Trophoblast cell (in vitro differentiated cells and primary cell): ENCODE measurements at regions not wholly inside any gene's neighbourhood (a gene's known extent, or its start where the extent isn't known, plus 50 kb on each side); places are given as distances from the start of the nearest gene placed in this dataset.
A peak's percentile ranks its signal among the peaks of the same experiment; 100 is the strongest.
"Not testable (repeated sequence)": the region's sequence is repeated elsewhere in the genome, so short reads cannot be mapped to it uniquely, and the experiment has no call there.

Experiments used
- DNase-seq, 2 donors: peaks; one replicate each; pipeline ENCODE4 v3.0.0-alpha.2; 2016
- H2AFZ ChIP-seq: 2 replicates; pipeline ENCODE4 v1.6.1; 2013; ENCODE audit warnings: low read length, moderate library complexity, mild to moderate bottlenecking; ENCODE audit not compliant: insufficient read depth, poor library complexity
- H2AK5ac ChIP-seq: 2 replicates; pipeline ENCODE4 v1.6.1; 2013; ENCODE audit warnings: mild to moderate bottlenecking, low read length
- H2BK120ac ChIP-seq: 2 replicates; pipeline ENCODE4 v1.6.1; 2013; ENCODE audit warnings: low read length, mild to moderate bottlenecking, moderate library complexity; ENCODE audit not compliant: insufficient read depth, poor library complexity
- H2BK12ac ChIP-seq: 2 replicates; pipeline ENCODE4 v1.6.1; 2013; ENCODE audit warnings: mild to moderate bottlenecking, low read length, moderate library complexity
- H2BK5ac ChIP-seq: 2 replicates; pipeline ENCODE4 v1.6.1; 2013; ENCODE audit warnings: low read length, low read depth, moderate library complexity, mild to moderate bottlenecking; ENCODE audit not compliant: poor library complexity
- H3K14ac ChIP-seq: 2 replicates; pipeline ENCODE4 v1.6.1; 2013; ENCODE audit warnings: mild to moderate bottlenecking, low read length
- H3K18ac ChIP-seq: 2 replicates; pipeline ENCODE4 v1.6.1; 2013; ENCODE audit warnings: mild to moderate bottlenecking, low read length
- H3K23ac ChIP-seq: 2 replicates; pipeline ENCODE4 v1.6.1; 2013; ENCODE audit warnings: low read length
- H3K27ac ChIP-seq: 2 replicates; pipeline ENCODE4 v1.5.1; 2013; ENCODE audit warnings: low read depth, mild to moderate bottlenecking, inconsistent platforms, low read length, moderate library complexity
- H3K27me3 ChIP-seq: 2 replicates; pipeline ENCODE4 v1.6.1; 2013; ENCODE audit warnings: inconsistent platforms, mild to moderate bottlenecking, low read length, moderate library complexity; ENCODE audit not compliant: insufficient read depth
- H3K36me3 ChIP-seq, 2 experiments: 1 replicate in 1 of 2; 2 replicates in 1 of 2; pipeline ENCODE4 v1.6.1; 2013; ENCODE audit warnings: low read length in 2 of 2, mild to moderate bottlenecking in 2 of 2, moderate library complexity in 1 of 2; ENCODE audit not compliant: insufficient read depth in 2 of 2, control insufficient read depth in 1 of 2
- H3K4ac ChIP-seq: 2 replicates; pipeline ENCODE4 v1.6.1; 2013; ENCODE audit warnings: low read depth, mild to moderate bottlenecking, low read length, moderate library complexity
- H3K4me1 ChIP-seq, 2 experiments: 1 replicate in 1 of 2; 2 replicates in 1 of 2; pipeline ENCODE4 v1.6.1; 2013; ENCODE audit warnings: low read length in 2 of 2, mild to moderate bottlenecking in 2 of 2, moderate library complexity in 1 of 2; ENCODE audit not compliant: insufficient read depth in 2 of 2, control insufficient read depth in 1 of 2
- H3K4me2 ChIP-seq: 2 replicates; pipeline ENCODE4 v1.6.1; 2013; ENCODE audit warnings: inconsistent platforms, mild to moderate bottlenecking, low read length, moderate library complexity
- H3K4me3 ChIP-seq: 2 replicates; pipeline ENCODE4 v1.5.1; 2013; ENCODE audit warnings: mild to moderate bottlenecking, low read depth, low read length, inconsistent platforms
- H3K79me1 ChIP-seq: one replicate; pipeline ENCODE4 v1.6.1; 2013; ENCODE audit warnings: low read length
- H3K79me2 ChIP-seq: 2 replicates; pipeline ENCODE4 v1.6.1; 2013; ENCODE audit warnings: low read length, mild to moderate bottlenecking; ENCODE audit not compliant: control insufficient read depth, insufficient read depth, poor library complexity
- H3K9ac ChIP-seq: 2 replicates; pipeline ENCODE4 v1.6.1; 2013; ENCODE audit warnings: mild to moderate bottlenecking, low read length
- H3K9me3 ChIP-seq: 2 replicates; pipeline ENCODE4 v1.6.1; 2013; ENCODE audit warnings: low read depth, mild to moderate bottlenecking, control low read depth, inconsistent platforms, low read length; ENCODE audit not compliant: insufficient read depth
- H4K12ac ChIP-seq: 2 replicates; pipeline ENCODE4 v1.6.1; 2013; ENCODE audit warnings: low read depth, mild to moderate bottlenecking, low read length, moderate library complexity
- H4K8ac ChIP-seq: 2 replicates; pipeline ENCODE4 v1.6.1; 2013; ENCODE audit warnings: low read depth, mild to moderate bottlenecking, low read length, moderate library complexity
- H4K91ac ChIP-seq: one replicate; pipeline ENCODE4 v1.6.1; 2013; ENCODE audit warnings: low read depth, mild to moderate bottlenecking, low read length, moderate library complexity
- WGBS: extraction: QIAGEN DNeasy Blood & Tissue Kit; methylation state at CpG from one replicate; pipeline ENCODE4 v1.1.7; 2013; ENCODE audit warnings: missing lambda C conversion rate; ENCODE audit not compliant: insufficient read length, insufficient coverage; ENCODE audit errors: extremely low coverage; 5-methylcytosine and 5-hydroxymethylcytosine counted together

- no peak overlapping the region for H2BK12ac ChIP-seq
- H2BK120ac ChIP-seq = no peak overlapping the region
- H3K27ac ChIP-seq = no peak overlapping the region
- DNase-seq = peak in 1 of 2 donors; percentile 15
- H2AK5ac ChIP-seq = no peak overlapping the region
- no peak overlapping the region for H2AFZ ChIP-seq
- H3K9me3 ChIP-seq = no peaks in the 10 kb centered on the region
- H2BK5ac ChIP-seq = no peak overlapping the region
- H4K91ac ChIP-seq = no peak overlapping the region
- no peak overlapping the region for H4K8ac ChIP-seq
- no peak overlapping the region for H3K4me3 ChIP-seq
- H4K12ac ChIP-seq = no peak overlapping the region
- peaks cover 0 to 4% of the 10 kb centered on the region in 2 experiments for H3K4me1 ChIP-seq
- no peak overlapping the region for H3K23ac ChIP-seq
- no peak overlapping the region for H3K14ac ChIP-seq
- H3K36me3 ChIP-seq = no peaks in the 10 kb centered on the region
- no CpG with 5 or more reads among the region's 2 CpGs for WGBS
- no peak overlapping the region for H3K4ac ChIP-seq
- no peak overlapping the region for H3K4me2 ChIP-seq
- peaks cover 4% of the 10 kb centered on the region for H3K79me1 ChIP-seq
- H3K18ac ChIP-seq = no peak overlapping the region
- H3K79me2 ChIP-seq = no peaks in the 10 kb centered on the region
- H3K9ac ChIP-seq = no peak overlapping the region
- H3K27me3 ChIP-seq = no peaks in the 10 kb centered on the region
Measured at GRCh38 chr11:23869671-23870070, 627.2 kb upstream of the LUZP2 start.

- Histone ChIP-seq H3K9ac (no peak overlapping the region), H3K4me3 (no peak overlapping the region), H3K4ac (no peak overlapping the region), H4K8ac (no peak overlapping the region), H3K23ac (no peak overlapping the region), H2AFZ (no peak overlapping the region), H3K4me2 (no peak overlapping the region), H3K18ac (no peak overlapping the region), H3K36me3 (no peaks in the 10 kb centered on the region), H3K9me3 (no peaks in the 10 kb centered on the region), H3K4me1 (no peaks in the 10 kb centered on the region), H3K27ac (no peak overlapping the region), H2BK5ac (no peak overlapping the region), H3K79me1 (no peaks in the 10 kb centered on the region), H3K14ac (no peak overlapping the region), H2BK12ac (no peak overlapping the region), H2AK5ac (no peak overlapping the region), H3K79me2 (no peaks in the 10 kb centered on the region), H2BK120ac (no peak overlapping the region), H4K12ac (no peak overlapping the region), H3K27me3 (no peaks in the 10 kb centered on the region), H4K91ac (no peak overlapping the region)
- WGBS = no CpG with 5 or more reads among the region's 2 CpGs
- no peak for DNase-seq
Measured at GRCh38 chr11:23873406-23873805, 623.4 kb upstream of the LUZP2 start.

DNA sequence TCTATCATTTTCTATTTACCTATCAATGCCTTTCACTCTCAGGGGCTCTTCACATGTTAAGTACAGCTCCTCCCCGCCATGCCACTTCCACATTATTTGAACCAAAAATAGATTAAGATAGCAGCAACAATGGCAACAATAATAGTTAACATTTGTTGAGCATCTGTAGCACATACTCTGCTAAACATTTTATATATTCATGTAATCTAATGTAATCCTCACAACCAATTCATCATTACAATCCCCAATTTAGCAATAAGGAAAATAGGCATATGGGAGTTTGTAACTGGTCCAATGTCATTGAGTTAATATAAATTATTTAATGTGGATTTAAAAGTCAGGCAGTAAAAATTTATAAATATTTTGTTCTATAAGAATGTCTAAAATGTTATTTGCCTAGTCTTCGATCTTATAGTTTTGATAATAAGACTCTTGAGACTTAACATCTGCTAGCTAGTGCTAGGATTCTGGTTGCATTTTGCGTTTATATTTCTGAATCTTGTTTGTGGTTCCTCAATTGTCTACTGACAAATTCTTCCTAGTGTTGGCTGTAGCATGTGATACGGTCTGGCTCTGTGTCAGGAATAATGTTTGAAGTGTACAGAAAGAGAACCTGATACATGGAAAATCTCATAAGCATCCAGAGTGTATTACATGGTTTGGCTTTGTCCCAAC lies 621.5 kb upstream of the LUZP2 start:
- H2BK12ac ChIP-seq = no peak overlapping the region
- no peak overlapping the region for H2BK120ac ChIP-seq
- WGBS = no CpG with 5 or more reads among the region's 4 CpGs
- no peaks in the 10 kb centered on the region for H3K79me1 ChIP-seq
- H3K4me3 ChIP-seq = no peak overlapping the region
- H3K27me3 ChIP-seq = no peaks in the 10 kb centered on the region
- no peak overlapping the region for H3K4me2 ChIP-seq
- H3K4ac ChIP-seq = no peak overlapping the region
- no peak for DNase-seq
- H3K27ac ChIP-seq = no peak overlapping the region
- H3K23ac ChIP-seq = no peak overlapping the region
- H3K9me3 ChIP-seq = no peaks in the 10 kb centered on the region
- no peak overlapping the region for H4K91ac ChIP-seq
- H2AK5ac ChIP-seq = no peak overlapping the region
- H3K18ac ChIP-seq = no peak overlapping the region
- no peaks in the 10 kb centered on the region for H3K4me1 ChIP-seq
- H4K8ac ChIP-seq = no peak overlapping the region
- H2AFZ ChIP-seq = no peak overlapping the region
- no peaks in the 10 kb centered on the region for H3K79me2 ChIP-seq
- no peak overlapping the region for H3K9ac ChIP-seq
- H3K14ac ChIP-seq = no peak overlapping the region
- no peak overlapping the region for H2BK5ac ChIP-seq
- no peak overlapping the region for H4K12ac ChIP-seq
- no peaks in the 10 kb centered on the region for H3K36me3 ChIP-seq

- H3K9me3 ChIP-seq, H3K4ac ChIP-seq, DNase-seq, H4K8ac ChIP-seq, H3K27ac ChIP-seq, H3K9ac ChIP-seq, H3K14ac ChIP-seq, H2BK120ac ChIP-seq, H2BK12ac ChIP-seq, H3K4me2 ChIP-seq, H2AK5ac ChIP-seq, H3K23ac ChIP-seq, H4K12ac ChIP-seq, H3K4me1 ChIP-seq, H3K27me3 ChIP-seq, H3K4me3 ChIP-seq, H3K79me2 ChIP-seq, H3K36me3 ChIP-seq, H2BK5ac ChIP-seq, H4K91ac ChIP-seq, H3K18ac ChIP-seq, H3K79me1 ChIP-seq, H2AFZ ChIP-seq: not testable (repeated sequence)
- no CpG with 5 or more reads among the region's 26 CpGs for WGBS
Measured at GRCh38 chr11:23883426-23884048, 613.3 kb upstream of the LUZP2 start.
